Natural killer cell (primary cell): ENCODE measurements at regions not wholly inside any gene's neighbourhood (a gene's known extent, or its start where the extent isn't known, plus 50 kb on each side); places are given as distances from the start of the nearest gene placed in this dataset.

Source experiments
- ATAC-seq, 3 donors: fragments of 150-1000 bp in 2 of 3; fragments of 200-7000 bp in 1 of 3; cut with Tn5 transposase; 1 replicate in 1 of 3; 2 replicates in 2 of 3; pipeline ENCODE4 v1.10.0; 2021; ENCODE audit warnings: mild to moderate bottlenecking in 2 of 3, moderate library complexity in 2 of 3
- DNase-seq, 2 donors: peaks; one replicate each; pipeline versions ENCODE4 v3.0.0 to v3.0.0-alpha.2; 2013 to 2021; ENCODE audit warnings: mixed read lengths in 1 of 2
- H3K27ac ChIP-seq: one replicate; pipeline ENCODE4 v1.5.1; 2013; ENCODE audit warnings: mild to moderate bottlenecking, low read length
- H3K27me3 ChIP-seq: one replicate; pipeline ENCODE4 v1.6.1; 2013; ENCODE audit warnings: low read length; ENCODE audit not compliant: control insufficient read depth, insufficient read depth
- H3K36me3 ChIP-seq: one replicate; pipeline ENCODE4 v1.6.1; 2013; ENCODE audit warnings: low read length; ENCODE audit not compliant: control insufficient read depth, insufficient read depth
- H3K4me1 ChIP-seq: one replicate; pipeline ENCODE4 v1.6.1; 2013; ENCODE audit warnings: low read length; ENCODE audit not compliant: control insufficient read depth, insufficient read depth
- H3K4me3 ChIP-seq: one replicate; pipeline ENCODE4 v1.5.1; 2013; ENCODE audit warnings: low read length
- H3K9me3 ChIP-seq: one replicate; pipeline ENCODE4 v1.6.1; 2013; ENCODE audit warnings: low read length; ENCODE audit not compliant: control insufficient read depth, insufficient read depth
- H3K27ac Mint-ChIP-seq, 2 donors: one replicate each; pipeline ENCODE4 v1.8.0; 2022; ENCODE audit warnings: mild to moderate bottlenecking in 2 of 2, mixed read lengths in 2 of 2, moderate library complexity in 1 of 2
- H3K27me3 Mint-ChIP-seq, 2 donors: one replicate each; pipeline ENCODE4 v1.8.0; 2022; ENCODE audit warnings: low read depth in 2 of 2, mixed read lengths in 2 of 2
- H3K36me3 Mint-ChIP-seq: one replicate; pipeline ENCODE4 v1.8.0; 2022; ENCODE audit warnings: mixed read lengths
- H3K4me1 Mint-ChIP-seq, 2 donors: one replicate each; pipeline ENCODE4 v1.8.0; 2022; ENCODE audit warnings: mixed read lengths in 2 of 2
- H3K4me3 Mint-ChIP-seq: one replicate; pipeline ENCODE4 v1.8.0; 2022; ENCODE audit warnings: mild to moderate bottlenecking, moderate library complexity, mixed read lengths
- H3K9me3 Mint-ChIP-seq, 2 donors: one replicate each; pipeline ENCODE4 v1.8.0; 2022; ENCODE audit warnings: mixed read lengths in 2 of 2
- CTCF ChIP-seq: fragments of 200-600 bp; IDR thresholded peaks from one replicate; pipeline ENCODE4 v1.8.0; 2022; ENCODE audit warnings: antibody characterized with exemption
- WGBS: methylation state at CpG from one replicate; pipeline ENCODE4 v1.1.7; 2013; ENCODE audit warnings: missing lambda C conversion rate; ENCODE audit not compliant: insufficient coverage; 5-methylcytosine and 5-hydroxymethylcytosine counted together
- intact Hi-C: fragments of 100-400 bp; cut with micrococcal nuclease; formaldehyde crosslinking; loops from one replicate; pipeline ENCODE4 v1.14.2; 2022

- no peaks in the 10 kb centered on the region for H3K36me3 ChIP-seq
- intact Hi-C loops: no loop called here
- TF ChIP-seq CTCF: no peak
- DNase-seq (no peak), ATAC-seq (no peak)
- 79% methylated on average over 3 of the region's 4 CpGs for WGBS
- H3K9me3 ChIP-seq: no peaks in the 10 kb centered on the region
- H3K27ac ChIP-seq: no peak overlapping the region
- no peak overlapping the region for H3K4me3 ChIP-seq
- Mint-ChIP-seq H3K36me3 (no peaks in the 10 kb centered on the region), H3K4me3 (no peak overlapping the region), H3K4me1 (no peaks in the 10 kb centered on the region), H3K9me3 (peaks cover 11 to 20% of the 10 kb centered on the region in 2 donors), H3K27me3 (no peaks in the 10 kb centered on the region), H3K27ac (no peak overlapping the region)
- no peaks in the 10 kb centered on the region for H3K4me1 ChIP-seq
- H3K27me3 ChIP-seq: no peaks in the 10 kb centered on the region
Observed at GRCh38 chr11:79783833-79784232, 343.0 kb upstream of the TENM4 start.

GRCh38 chr11:79768343-79768742, 327.5 kb upstream of the TENM4 start:
- H3K27ac ChIP-seq: no peak overlapping the region
- ATAC-seq (no peak), DNase-seq (no peak)
- H3K27me3 Mint-ChIP-seq: no peaks in the 10 kb centered on the region
- no peaks in the 10 kb centered on the region for H3K36me3 ChIP-seq
- no peak for TF ChIP-seq CTCF
- peaks cover 13 to 17% of the 10 kb centered on the region in 2 donors for H3K9me3 Mint-ChIP-seq
- intact Hi-C loops: no loop called here
- H3K9me3 ChIP-seq: no peaks in the 10 kb centered on the region
- 52% methylated on average over 1 of the region's 1 CpG for WGBS
- no peak overlapping the region for H3K4me3 ChIP-seq
- no peaks in the 10 kb centered on the region for H3K27me3 ChIP-seq
- H3K4me3 Mint-ChIP-seq: no peak overlapping the region
- no peak overlapping the region for H3K27ac Mint-ChIP-seq
- H3K36me3 Mint-ChIP-seq: peaks cover 6% of the 10 kb centered on the region
- no peaks in the 10 kb centered on the region for H3K4me1 ChIP-seq
- H3K4me1 Mint-ChIP-seq: no peaks in the 10 kb centered on the region

- H3K27me3 ChIP-seq: no peaks in the 10 kb centered on the region
- no peak overlapping the region for H3K27ac ChIP-seq
- TF ChIP-seq CTCF: no peak
- peaks cover 10 to 15% of the 10 kb centered on the region in 2 donors for H3K9me3 Mint-ChIP-seq
- no peaks in the 10 kb centered on the region for H3K4me1 ChIP-seq
- DNase-seq (no peak), ATAC-seq (no peak)
- peaks cover 6% of the 10 kb centered on the region for H3K36me3 Mint-ChIP-seq
- H3K9me3 ChIP-seq: no peaks in the 10 kb centered on the region
- H3K4me3 Mint-ChIP-seq: no peak overlapping the region
- no CpG with 5 or more reads among the region's 3 CpGs for WGBS
- intact Hi-C loops: no loop called here
- H3K4me1 Mint-ChIP-seq: no peaks in the 10 kb centered on the region
- no peak overlapping the region for H3K27ac Mint-ChIP-seq
- no peaks in the 10 kb centered on the region for H3K36me3 ChIP-seq
- H3K27me3 Mint-ChIP-seq: no peaks in the 10 kb centered on the region
- no peak overlapping the region for H3K4me3 ChIP-seq
Observed at GRCh38 chr11:79762279-79762921, 321.6 kb upstream of the TENM4 start.

- H3K27me3 Mint-ChIP-seq: no peaks in the 10 kb centered on the region
- no peak for ATAC-seq
- intact Hi-C loops: no loop called here
- H3K9me3 Mint-ChIP-seq: peaks cover 5 to 9% of the 10 kb centered on the region in 2 donors
- TF ChIP-seq CTCF: no peak
- Histone ChIP-seq H3K27ac (no peak overlapping the region), H3K4me1 (no peaks in the 10 kb centered on the region), H3K4me3 (no peak overlapping the region), H3K36me3 (no peaks in the 10 kb centered on the region), H3K27me3 (no peaks in the 10 kb centered on the region), H3K9me3 (no peaks in the 10 kb centered on the region)
- WGBS: 60% methylated on average over 1 of the region's 2 CpGs
- no peaks in the 10 kb centered on the region for H3K36me3 Mint-ChIP-seq
- no peaks in the 10 kb centered on the region for H3K4me1 Mint-ChIP-seq
- no peak overlapping the region for H3K4me3 Mint-ChIP-seq
- DNase-seq: no peak
- H3K27ac Mint-ChIP-seq: no peak overlapping the region
Observed at GRCh38 chr11:79758325-79758724, 317.5 kb upstream of the TENM4 start.
